Fibroblast of lung (primary cell): ENCODE measurements at regions not wholly inside any gene's neighbourhood (a gene's known extent, or its start where the extent isn't known, plus 50 kb on each side); places are given as distances from the start of the nearest gene placed in this dataset.

Source experiments
- CTCF ChIP-seq, 2 donors: IDR thresholded peaks in 1 of 2; conservative IDR thresholded peaks in 1 of 2; 1 replicate in 1 of 2; 2 replicates in 1 of 2; pipeline ENCODE4 v1.5.1; 2011 to 2012; ENCODE audit warnings: low read length in 2 of 2, control low read depth in 1 of 2, inconsistent platforms in 1 of 2, low read depth in 1 of 2, mild to moderate bottlenecking in 1 of 2
- EZH2 ChIP-seq: IDR thresholded peaks from 2 replicates; pipeline ENCODE4 v1.5.1; 2012; ENCODE audit warnings: low read length, control low read depth, mild to moderate bottlenecking; ENCODE audit errors: missing control alignments

GRCh38 chr5:125611541-125611940, 811.7 kb upstream of the GRAMD2B start:
- no peak for TF ChIP-seq CTCF (conservative IDR thresholded peaks at IDR 0.05 in 1 of 2, IDR thresholded peaks at IDR 0.05 in 1 of 2; ENCODE audit: low read depth in 1 of 2, low read length in 2 of 2)
- TF ChIP-seq EZH2: no peak
